Memory B cell (primary cell): ENCODE measurements at regions not wholly inside any gene's neighbourhood (a gene's known extent, or its start where the extent isn't known, plus 50 kb on each side); places are given as distances from the start of the nearest gene placed in this dataset.
"Not testable (repeated sequence)": the region's sequence is repeated elsewhere in the genome, so short reads cannot be mapped to it uniquely, and the experiment has no call there.

Experiments
- ATAC-seq: fragments of 150-1000 bp; cut with Tn5 transposase; 2 replicates; pipeline ENCODE4 v1.10.0; 2021; ENCODE audit warnings: low read depth, mild to moderate bottlenecking, moderate library complexity
- DNase-seq, 2 donors: peaks; one replicate each; pipeline ENCODE4 v3.0.0; 2022; ENCODE audit warnings: low spot score in 2 of 2
- H3K27ac Mint-ChIP-seq: one replicate; pipeline ENCODE4 v1.8.0; 2022; ENCODE audit warnings: mild to moderate bottlenecking, moderate library complexity, mixed read lengths
- H3K27me3 Mint-ChIP-seq: one replicate; pipeline ENCODE4 v1.8.0; 2022; ENCODE audit warnings: mixed read lengths
- H3K36me3 Mint-ChIP-seq: one replicate; pipeline ENCODE4 v1.8.0; 2022; ENCODE audit warnings: mild to moderate bottlenecking, mixed read lengths
- H3K4me1 Mint-ChIP-seq: one replicate; pipeline ENCODE4 v1.8.0; 2022; ENCODE audit warnings: mixed read lengths
- H3K4me3 Mint-ChIP-seq: one replicate; pipeline ENCODE4 v1.8.0; 2022; ENCODE audit warnings: mild to moderate bottlenecking, moderate library complexity, mixed read lengths
- H3K9me3 Mint-ChIP-seq: one replicate; pipeline ENCODE4 v1.8.0; 2022; ENCODE audit warnings: mixed read lengths

DNA sequence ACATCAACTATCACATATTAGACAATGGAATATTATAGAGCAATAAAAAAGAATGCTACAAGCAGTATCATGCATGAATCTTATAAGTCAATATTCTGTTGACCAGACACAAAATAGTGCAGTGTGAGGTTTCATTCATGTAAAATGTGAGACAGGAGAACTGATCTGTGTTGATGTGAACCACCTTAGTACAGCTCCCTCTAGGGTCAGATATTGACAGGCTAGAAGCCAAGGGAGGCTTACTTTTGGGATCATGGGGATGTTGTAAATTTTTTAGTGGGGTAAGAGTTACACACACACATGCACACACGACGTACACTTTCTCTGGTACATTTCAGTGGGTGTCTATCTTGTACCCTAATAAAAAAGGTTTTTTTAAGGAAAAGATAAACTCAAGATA lies 231.6 kb upstream of the FOXK1 start:
- Mint-ChIP-seq H3K9me3 (no peaks in the 10 kb centered on the region), H3K4me1 (no peaks in the 10 kb centered on the region), H3K27me3 (peaks cover 2% of the 10 kb centered on the region), H3K27ac (no peak overlapping the region), H3K36me3 (no peaks in the 10 kb centered on the region), H3K4me3 (no peak overlapping the region)
- ATAC-seq: no peak
- no peak for DNase-seq

DNA sequence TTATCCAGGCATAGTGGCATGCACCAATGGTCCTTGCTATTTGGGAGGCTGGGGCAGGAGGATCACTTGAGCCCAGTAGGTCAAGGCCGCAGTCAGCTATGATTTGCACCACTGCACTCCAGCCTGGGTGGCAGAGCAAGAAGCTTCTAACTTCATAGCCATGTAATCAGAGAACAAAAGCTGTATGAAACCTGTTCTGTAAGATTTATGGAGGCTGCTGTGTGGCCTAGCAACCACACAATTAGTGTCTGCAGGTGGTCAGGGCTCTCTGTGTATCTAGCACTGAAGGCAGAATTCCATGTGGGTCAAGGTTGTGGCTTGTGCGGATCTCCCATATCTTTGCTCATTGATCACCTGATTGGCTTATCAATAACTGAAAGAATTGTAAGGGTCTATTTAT lies 221.5 kb upstream of the FOXK1 start:
- H3K9me3 Mint-ChIP-seq: peaks cover 4% of the 10 kb centered on the region
- no peaks in the 10 kb centered on the region for H3K4me1 Mint-ChIP-seq
- no peak overlapping the region for H3K4me3 Mint-ChIP-seq
- H3K36me3 Mint-ChIP-seq: no peaks in the 10 kb centered on the region
- DNase-seq (no peak), ATAC-seq (no peak)
- H3K27me3 Mint-ChIP-seq: peaks cover 2% of the 10 kb centered on the region
- no peak overlapping the region for H3K27ac Mint-ChIP-seq

DNA sequence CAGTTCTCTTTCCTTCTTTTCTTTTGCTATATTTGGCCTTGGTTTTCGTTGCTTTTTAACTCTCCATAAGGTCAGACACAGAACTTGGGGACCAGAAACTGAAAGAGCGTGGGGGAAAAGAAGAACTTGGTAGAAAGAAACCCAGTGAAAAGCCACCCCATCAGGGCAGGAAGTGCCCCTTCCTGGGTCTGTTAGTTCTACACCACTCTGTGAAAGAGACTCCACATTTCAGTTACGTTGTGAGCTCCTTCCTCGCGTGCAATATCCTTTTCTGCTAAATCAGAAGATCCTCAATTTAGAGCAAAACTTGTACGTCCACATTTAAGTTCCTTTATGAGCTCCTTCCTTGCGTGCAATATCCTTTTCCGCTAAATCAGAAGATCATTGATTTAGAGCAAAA lies 220.6 kb upstream of the FOXK1 start:
- Mint-ChIP-seq H3K27ac (no peak overlapping the region), H3K36me3 (no peaks in the 10 kb centered on the region), H3K9me3 (peaks cover 4% of the 10 kb centered on the region), H3K27me3 (peaks cover 6% of the 10 kb centered on the region), H3K4me3 (no peak overlapping the region), H3K4me1 (no peaks in the 10 kb centered on the region)
- no peak for ATAC-seq
- no peak for DNase-seq

DNA sequence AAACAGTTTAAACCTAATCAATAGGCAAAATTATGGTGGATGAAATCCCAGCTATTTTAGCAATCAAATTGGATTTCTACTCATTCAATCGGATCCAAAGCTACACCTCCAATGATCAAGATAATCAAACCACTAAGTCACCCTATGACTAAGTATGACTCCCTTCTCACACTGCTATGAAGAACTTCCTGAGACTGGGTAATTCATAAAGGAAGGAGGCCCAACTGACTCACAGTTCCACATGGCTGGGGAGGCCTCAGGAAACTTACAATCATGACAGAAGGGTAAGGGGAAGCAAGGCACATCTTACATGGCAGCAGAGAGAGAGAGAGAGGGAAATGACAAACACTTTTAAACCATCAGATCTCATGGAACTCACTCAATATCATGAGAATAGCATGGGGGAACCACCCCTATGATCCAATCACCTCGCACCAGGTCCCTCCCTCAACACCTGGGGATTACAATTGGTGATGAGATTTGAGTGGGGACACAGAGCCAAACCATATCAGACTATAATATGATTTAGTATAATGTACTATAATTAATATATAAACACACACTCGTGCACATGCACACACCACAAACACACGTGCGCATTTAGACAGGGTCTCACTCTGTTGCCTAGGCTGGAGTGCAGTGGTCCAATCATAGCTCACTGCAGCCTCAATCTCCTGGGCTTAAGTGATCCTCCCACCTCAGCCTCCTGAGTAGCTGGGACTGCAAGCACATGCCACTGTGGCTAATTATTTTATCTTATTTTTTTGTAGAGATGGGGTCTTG lies 213.6 kb upstream of the FOXK1 start:
- Mint-ChIP-seq H3K36me3 (peaks cover 3% of the 10 kb centered on the region), H3K27me3 (peaks cover 12% of the 10 kb centered on the region), H3K27ac (no peak overlapping the region), H3K4me3 (no peak overlapping the region), H3K9me3 (peaks cover 5% of the 10 kb centered on the region), H3K4me1 (peaks cover 3% of the 10 kb centered on the region)
- ATAC-seq: no peak
- DNase-seq: no peak

DNA sequence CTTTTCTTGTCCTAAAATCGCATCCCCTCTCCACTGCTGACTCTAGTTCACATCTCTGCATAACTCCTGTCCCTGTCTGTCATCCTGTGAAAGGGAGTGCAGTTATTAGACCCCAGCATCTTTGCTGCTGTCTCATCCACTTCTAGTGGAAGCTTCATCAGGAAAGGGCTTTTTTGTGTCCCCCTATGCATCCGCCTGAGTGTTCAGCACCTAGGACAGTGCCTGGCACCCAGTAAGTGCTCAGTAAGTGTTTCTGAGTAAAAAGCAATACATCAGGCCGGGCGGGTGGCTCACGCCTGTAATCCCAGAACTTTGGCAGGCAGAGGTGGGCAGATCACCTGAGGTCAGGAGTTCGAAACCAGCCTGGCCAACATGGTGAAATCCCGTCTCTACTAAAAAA lies 211.8 kb upstream of the FOXK1 start:
- peaks cover 3% of the 10 kb centered on the region for H3K36me3 Mint-ChIP-seq
- H3K27me3 Mint-ChIP-seq: peaks cover 16% of the 10 kb centered on the region
- ATAC-seq: no peak
- H3K4me1 Mint-ChIP-seq: peaks cover 4% of the 10 kb centered on the region
- no peak for DNase-seq
- H3K27ac Mint-ChIP-seq: no peak overlapping the region
- H3K4me3 Mint-ChIP-seq: no peak overlapping the region
- H3K9me3 Mint-ChIP-seq: peaks cover 5% of the 10 kb centered on the region

DNA sequence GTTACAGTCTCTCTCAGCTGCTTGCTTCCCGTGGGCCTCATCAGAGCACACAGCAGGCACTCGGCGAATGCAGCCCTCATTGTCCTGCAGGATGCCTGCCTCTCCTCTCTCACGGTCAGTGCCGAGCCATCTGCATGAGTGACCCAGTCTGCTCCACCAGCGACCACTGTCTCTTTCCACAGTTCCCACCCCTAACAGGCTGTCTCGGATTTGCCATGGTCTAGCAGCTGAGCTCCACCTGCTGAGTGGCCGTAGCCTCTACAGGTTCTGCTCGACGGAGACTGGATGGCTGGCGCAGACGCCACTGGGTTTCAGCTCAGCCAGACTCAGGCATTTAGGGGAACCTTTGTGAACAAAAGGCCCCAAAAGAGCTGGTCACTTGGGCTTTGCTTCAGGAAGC lies 209.4 kb upstream of the FOXK1 start:
- Mint-ChIP-seq H3K27me3 (peaks cover 12% of the 10 kb centered on the region), H3K27ac (no peak overlapping the region), H3K9me3 (peaks cover 5% of the 10 kb centered on the region), H3K36me3 (peaks cover 5% of the 10 kb centered on the region), H3K4me1 (peaks cover 4% of the 10 kb centered on the region), H3K4me3 (no peak overlapping the region)
- ATAC-seq (no peak), DNase-seq (no peak)

DNA sequence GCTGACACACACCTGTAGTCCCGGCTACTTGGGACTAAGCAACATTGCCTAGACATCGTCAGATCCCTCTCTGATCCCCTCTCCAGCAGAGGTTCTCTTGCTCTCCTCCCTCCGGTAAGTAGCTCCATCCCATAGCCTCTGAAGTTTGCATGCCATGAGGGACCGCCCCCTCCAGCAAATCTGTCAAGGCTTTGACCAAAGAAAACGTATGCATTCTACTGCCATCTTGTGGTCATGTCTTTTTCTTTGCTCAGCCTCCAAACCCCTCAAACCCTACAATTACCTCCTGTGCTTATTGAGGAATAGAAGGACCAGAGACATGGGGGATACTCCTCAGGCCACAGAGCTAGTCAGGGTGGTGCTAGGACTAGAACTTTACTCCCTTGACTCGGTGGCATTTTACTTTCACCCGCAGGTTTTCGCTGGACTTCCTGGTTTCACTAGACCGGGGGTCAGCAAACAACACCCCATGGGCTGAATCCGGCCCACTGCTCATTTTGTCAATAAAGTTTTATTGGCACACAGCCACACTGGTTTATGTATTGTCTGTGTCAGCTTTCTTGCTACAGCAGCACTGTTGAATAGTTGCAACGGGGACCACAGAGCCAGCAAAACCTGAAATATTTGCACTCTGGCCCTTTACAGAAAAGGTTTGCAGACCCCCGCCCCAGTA lies 202.6 kb upstream of the FOXK1 start:
- no peak for DNase-seq
- Mint-ChIP-seq H3K4me3 (no peak overlapping the region), H3K27me3 (peaks cover 12% of the 10 kb centered on the region), H3K36me3 (peaks cover 9% of the 10 kb centered on the region), H3K4me1 (no peaks in the 10 kb centered on the region), H3K9me3 (peaks cover 13% of the 10 kb centered on the region), H3K27ac (no peak overlapping the region)
- no peak for ATAC-seq

DNA sequence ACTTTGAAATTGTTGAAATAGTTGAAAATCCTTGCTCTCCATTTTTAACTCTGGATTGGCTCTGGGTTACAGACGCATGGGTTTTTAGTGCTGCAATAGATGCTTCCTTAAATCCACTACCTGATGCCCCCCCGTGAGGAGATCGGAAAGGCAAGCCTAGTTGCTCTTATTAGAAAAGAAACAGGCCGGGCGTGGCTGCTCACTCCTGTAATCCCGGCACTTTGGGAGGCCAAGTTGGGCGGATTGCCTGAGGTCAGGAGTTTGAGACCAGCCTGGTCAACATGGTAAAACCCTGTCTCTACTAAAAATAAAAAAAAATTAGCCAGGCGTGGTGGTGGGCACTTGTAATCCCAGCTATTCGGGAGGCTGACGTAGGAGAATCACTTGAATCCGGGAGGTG lies 202.0 kb upstream of the FOXK1 start:
- peaks cover 16% of the 10 kb centered on the region for H3K9me3 Mint-ChIP-seq
- DNase-seq, H3K36me3 Mint-ChIP-seq, H3K4me1 Mint-ChIP-seq, ATAC-seq, H3K27ac Mint-ChIP-seq, H3K4me3 Mint-ChIP-seq: not testable (repeated sequence)
- H3K27me3 Mint-ChIP-seq: peaks cover 14% of the 10 kb centered on the region

DNA sequence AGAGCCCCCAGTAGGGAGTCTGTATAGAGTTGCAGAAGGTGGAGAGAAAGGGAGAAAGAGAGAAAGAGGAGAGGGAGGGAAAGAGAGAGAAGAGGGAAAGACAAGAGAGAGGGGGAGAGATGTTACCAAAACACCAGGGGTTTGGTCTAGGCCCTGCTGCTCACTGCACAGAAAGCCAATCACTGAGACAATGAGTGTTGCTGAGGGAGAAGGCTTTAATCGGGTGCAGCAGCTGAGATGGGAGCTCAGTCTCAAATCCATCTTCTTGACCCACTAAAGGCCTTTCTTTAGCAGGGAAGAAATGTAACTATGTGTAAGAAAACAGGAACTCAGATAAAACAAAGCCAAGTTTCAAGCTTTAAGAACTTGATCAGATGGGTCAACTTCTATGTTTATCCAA lies 198.2 kb upstream of the FOXK1 start:
- Mint-ChIP-seq H3K4me3 (no peak overlapping the region), H3K9me3 (peaks cover 16% of the 10 kb centered on the region), H3K27ac (no peak overlapping the region), H3K27me3 (peaks cover 10% of the 10 kb centered on the region), H3K4me1 (no peaks in the 10 kb centered on the region), H3K36me3 (peaks cover 7% of the 10 kb centered on the region)
- ATAC-seq (no peak), DNase-seq (no peak)

DNA sequence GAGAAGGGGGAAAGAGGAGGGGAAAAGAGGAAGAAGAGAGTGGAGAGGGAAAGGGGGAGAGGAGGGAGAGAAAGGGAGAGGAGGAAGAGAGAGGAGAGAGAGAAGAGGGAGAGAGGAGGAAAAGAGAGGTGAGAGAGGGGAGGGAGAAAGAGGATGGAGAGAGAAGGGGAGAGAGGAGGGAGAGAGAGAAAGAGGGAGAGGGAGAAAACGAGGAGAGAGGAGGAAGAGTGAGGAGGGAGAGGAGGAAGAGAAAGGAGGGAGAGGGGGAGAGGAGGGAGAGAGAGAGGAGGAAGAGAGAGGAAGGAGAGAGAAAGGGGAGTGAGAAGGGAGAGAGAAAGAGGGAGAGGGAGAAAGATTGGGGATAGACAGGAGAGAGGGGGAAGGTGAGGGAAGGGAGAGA lies 197.6 kb upstream of the FOXK1 start:
- H3K36me3 Mint-ChIP-seq: peaks cover 7% of the 10 kb centered on the region
- no peaks in the 10 kb centered on the region for H3K4me1 Mint-ChIP-seq
- no peak overlapping the region for H3K27ac Mint-ChIP-seq
- ATAC-seq: no peak
- no peak overlapping the region for H3K4me3 Mint-ChIP-seq
- no peak for DNase-seq
- H3K27me3 Mint-ChIP-seq: peaks cover 13% of the 10 kb centered on the region
- H3K9me3 Mint-ChIP-seq: peaks cover 14% of the 10 kb centered on the region

DNA sequence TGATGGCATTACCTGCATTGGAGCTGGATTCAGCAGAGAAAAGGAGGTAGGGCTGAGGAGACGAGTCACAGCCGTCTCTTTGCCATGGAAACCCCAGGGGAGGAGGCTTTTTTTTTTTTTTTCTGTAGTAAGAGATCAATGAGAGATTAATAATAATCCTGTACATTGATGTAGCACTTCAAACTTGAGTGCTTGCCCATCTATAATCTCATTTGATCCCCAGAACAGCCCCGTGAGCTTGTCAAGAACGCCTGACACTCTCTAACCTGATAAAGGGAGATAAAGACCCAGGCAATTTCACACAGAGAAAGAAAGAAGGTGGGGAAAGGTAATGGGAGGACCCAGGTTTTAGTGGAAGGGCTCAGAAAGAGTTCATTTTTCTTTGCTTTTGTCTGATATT lies 195.2 kb upstream of the FOXK1 start:
- Mint-ChIP-seq H3K27ac (no peak overlapping the region), H3K4me1 (peaks cover 3% of the 10 kb centered on the region), H3K9me3 (peaks cover 10% of the 10 kb centered on the region), H3K4me3 (no peak overlapping the region), H3K36me3 (peaks cover 7% of the 10 kb centered on the region), H3K27me3 (peaks cover 16% of the 10 kb centered on the region)
- ATAC-seq: no peak
- DNase-seq: no peak

DNA sequence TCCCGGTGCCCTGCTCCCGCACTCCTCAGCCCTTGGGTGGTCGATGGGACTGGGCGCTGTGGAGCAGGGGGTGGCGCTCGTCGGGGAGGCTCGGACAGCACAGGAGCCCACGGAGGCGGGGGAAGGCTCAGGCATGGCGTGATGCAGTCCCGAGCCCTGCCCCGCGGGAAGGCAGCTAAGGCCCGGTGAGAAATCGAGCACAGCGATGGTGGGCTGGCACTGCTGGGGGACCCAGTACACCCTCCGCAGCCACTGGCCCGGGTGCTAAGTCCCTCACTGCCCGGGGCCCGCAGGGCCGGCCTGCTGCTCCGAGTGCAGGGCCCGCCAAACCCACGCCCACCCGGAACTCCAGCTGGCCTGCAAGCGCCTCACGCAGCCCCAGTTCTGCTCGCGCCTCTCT lies 185.2 kb upstream of the FOXK1 start:
- H3K27ac Mint-ChIP-seq, ATAC-seq, H3K36me3 Mint-ChIP-seq, H3K4me1 Mint-ChIP-seq, DNase-seq, H3K27me3 Mint-ChIP-seq, H3K4me3 Mint-ChIP-seq, H3K9me3 Mint-ChIP-seq: not testable (repeated sequence)

DNA sequence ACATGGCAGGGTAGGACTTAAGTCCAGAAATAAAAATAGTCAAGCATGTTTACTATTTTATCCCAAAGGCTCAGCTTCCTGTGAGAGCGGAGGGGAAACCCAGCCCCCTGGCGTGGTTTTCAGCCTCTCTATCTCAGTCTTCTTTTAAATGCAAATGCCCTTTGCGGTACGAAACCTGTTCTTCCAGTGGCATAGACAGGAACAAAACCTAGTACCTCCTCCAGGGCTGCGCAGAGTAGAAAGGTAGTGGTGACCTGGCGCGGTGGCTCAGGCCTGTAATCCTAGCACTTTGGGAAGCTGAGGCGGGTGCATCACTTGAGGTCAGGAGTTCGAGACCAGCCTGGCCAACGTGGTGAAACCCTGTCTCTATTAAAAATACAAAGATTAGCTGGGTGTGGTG lies 181.3 kb upstream of the FOXK1 start:
- H3K27ac Mint-ChIP-seq: no peak overlapping the region
- no peak for DNase-seq

DNA sequence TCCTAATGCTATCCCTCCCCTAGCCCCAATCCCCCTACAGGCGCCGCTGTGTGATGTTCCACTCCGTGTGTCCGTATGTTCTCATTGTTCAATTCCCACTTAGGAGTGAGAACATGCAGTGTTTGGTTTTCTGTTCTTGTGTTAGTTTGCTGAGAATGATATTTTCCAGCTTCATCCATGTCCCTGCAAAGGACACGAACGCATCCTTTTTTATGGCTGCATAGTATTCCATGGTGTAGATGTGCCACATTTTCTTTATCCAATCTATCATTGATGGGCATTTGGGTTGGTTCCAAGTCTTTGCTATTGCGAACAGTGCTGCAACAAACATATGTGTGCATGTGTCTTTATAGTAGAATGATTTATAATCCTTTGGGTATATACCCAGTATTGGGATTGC lies 174.2 kb upstream of the FOXK1 start:
- ATAC-seq, H3K36me3 Mint-ChIP-seq, H3K4me3 Mint-ChIP-seq, H3K4me1 Mint-ChIP-seq, H3K27ac Mint-ChIP-seq, DNase-seq, H3K27me3 Mint-ChIP-seq: not testable (repeated sequence)
- H3K9me3 Mint-ChIP-seq: peaks cover 12% of the 10 kb centered on the region

More for the DNA sequence above, 181.3 kb upstream of the FOXK1 start:
- no peak for ATAC-seq
- H3K9me3 Mint-ChIP-seq: peaks cover 4% of the 10 kb centered on the region
- H3K4me1 Mint-ChIP-seq: no peaks in the 10 kb centered on the region
- no peaks in the 10 kb centered on the region for H3K36me3 Mint-ChIP-seq
- no peak overlapping the region for H3K4me3 Mint-ChIP-seq
- peaks cover 1% of the 10 kb centered on the region for H3K27me3 Mint-ChIP-seq

DNA sequence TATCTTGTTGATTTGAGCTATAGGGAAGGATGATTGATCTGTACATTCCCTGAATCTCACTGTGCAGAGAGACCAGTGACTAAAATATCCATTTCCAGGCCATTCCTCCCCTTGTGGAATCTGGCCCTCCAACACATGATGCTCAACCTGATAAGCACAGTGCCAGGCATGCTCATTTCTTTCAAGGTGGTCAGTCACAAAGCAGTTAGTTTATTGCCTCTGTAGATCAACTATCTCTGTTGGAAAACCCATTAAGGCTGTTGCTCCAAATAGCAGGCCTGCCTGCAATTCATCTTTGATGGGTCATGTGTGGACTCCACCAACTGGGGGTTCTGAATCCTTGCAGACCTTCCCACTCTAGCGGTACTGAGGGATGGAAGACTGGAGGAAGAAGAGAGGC lies 168.6 kb upstream of the FOXK1 start:
- Mint-ChIP-seq H3K4me1 (no peaks in the 10 kb centered on the region), H3K27me3 (peaks cover under 1% of the 10 kb centered on the region), H3K27ac (no peak overlapping the region), H3K9me3 (peaks cover 12% of the 10 kb centered on the region), H3K36me3 (peaks cover 2% of the 10 kb centered on the region), H3K4me3 (no peak overlapping the region)
- no peak for DNase-seq
- ATAC-seq: no peak
